Esophagus muscularis mucosa (tissue), 4 donors: ENCODE measurements at regions not wholly inside any gene's neighbourhood (a gene's known extent, or its start where the extent isn't known, plus 50 kb on each side); places are given as distances from the start of the nearest gene placed in this dataset.

Experiments
- EP300 ChIP-seq: sonication (generic); formaldehyde crosslinking; IDR thresholded peaks from one replicate; pipeline ENCODE4 v1.6.1; 2017; ENCODE audit warnings: antibody characterized with exemption
- POLR2A ChIP-seq: fragments of 450-650 bp; IDR thresholded peaks from one replicate; pipeline ENCODE4 v1.6.1; 2017; ENCODE audit warnings: antibody characterized with exemption, moderate library complexity, mild to moderate bottlenecking, low read depth
- TF ChIP-seq, protein P1 (sequence below), 3 experiments: fragments of 200-600 bp in 2 of 3; fragments of 450-650 bp in 1 of 3; sonication (generic) in 2 of 3; IDR thresholded peaks; one replicate each; pipeline ENCODE4 v1.5.1; 2017 to 2019; ENCODE audit warnings: antibody characterized with exemption in 3 of 3, mild to moderate bottlenecking in 2 of 3, moderate library complexity in 1 of 3

- TF ChIP-seq POLR2A (no peak), EP300 (no peak)
- TF ChIP-seq, protein P1, sequence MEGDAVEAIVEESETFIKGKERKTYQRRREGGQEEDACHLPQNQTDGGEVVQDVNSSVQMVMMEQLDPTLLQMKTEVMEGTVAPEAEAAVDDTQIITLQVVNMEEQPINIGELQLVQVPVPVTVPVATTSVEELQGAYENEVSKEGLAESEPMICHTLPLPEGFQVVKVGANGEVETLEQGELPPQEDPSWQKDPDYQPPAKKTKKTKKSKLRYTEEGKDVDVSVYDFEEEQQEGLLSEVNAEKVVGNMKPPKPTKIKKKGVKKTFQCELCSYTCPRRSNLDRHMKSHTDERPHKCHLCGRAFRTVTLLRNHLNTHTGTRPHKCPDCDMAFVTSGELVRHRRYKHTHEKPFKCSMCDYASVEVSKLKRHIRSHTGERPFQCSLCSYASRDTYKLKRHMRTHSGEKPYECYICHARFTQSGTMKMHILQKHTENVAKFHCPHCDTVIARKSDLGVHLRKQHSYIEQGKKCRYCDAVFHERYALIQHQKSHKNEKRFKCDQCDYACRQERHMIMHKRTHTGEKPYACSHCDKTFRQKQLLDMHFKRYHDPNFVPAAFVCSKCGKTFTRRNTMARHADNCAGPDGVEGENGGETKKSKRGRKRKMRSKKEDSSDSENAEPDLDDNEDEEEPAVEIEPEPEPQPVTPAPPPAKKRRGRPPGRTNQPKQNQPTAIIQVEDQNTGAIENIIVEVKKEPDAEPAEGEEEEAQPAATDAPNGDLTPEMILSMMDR (IDR thresholded peaks at IDR 0.05) = no peak
Observed at GRCh38 chr3:124659175-124659574, 71.1 kb upstream of the UMPS start.
